ENCODE measurements at regions not wholly inside any gene's neighbourhood (a gene's known extent, or its start where the extent isn't known, plus 50 kb on each side); places are given as distances from the start of the nearest gene placed in this dataset.

DNA sequence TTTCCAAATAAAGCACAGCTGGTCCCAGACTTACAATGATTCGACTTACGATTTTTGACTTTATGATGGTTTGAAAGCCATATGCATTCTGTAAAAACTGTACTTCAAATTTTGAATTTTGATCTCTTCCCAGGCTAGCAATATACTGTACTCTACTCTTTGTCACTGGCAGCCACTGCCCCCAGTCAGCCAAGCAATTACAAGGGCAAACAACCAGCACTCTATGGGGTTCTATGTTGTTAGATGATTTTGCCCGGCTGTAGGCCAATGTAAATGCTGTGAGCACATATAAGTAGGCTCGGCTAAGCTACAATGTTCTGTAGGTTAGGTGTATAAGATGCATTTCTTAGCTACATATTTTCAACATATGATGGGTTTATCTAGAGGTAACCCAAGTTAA is 217.3 kb downstream of the RAB38 start:
- no peak for DNase-seq (ENCODE audit: low read depth in 6 of 9, low spot score in 9 of 9)
- H3K4me1 ChIP-seq (ENCODE audit: control insufficient read depth in 2 of 2, insufficient read depth in 2 of 2, low read length in 2 of 2) = no peaks in the 10 kb centered on the region
- WGBS = 98% methylated on average over 4 of the region's 4 CpGs
- no peaks in the 10 kb centered on the region for H3K9me3 ChIP-seq (ENCODE audit: control insufficient read depth in 2 of 2, insufficient read depth in 1 of 2, low read length in 1 of 2)
- no peak overlapping the region for H3K27ac ChIP-seq (ENCODE audit: low read depth in 1 of 2, low read length in 1 of 2)
- H3K27me3 ChIP-seq (ENCODE audit: control insufficient read depth in 2 of 2, insufficient read depth in 1 of 2, low read length in 1 of 2) = no peaks in the 10 kb centered on the region
- no peaks in the 10 kb centered on the region for H3K36me3 ChIP-seq (ENCODE audit: control insufficient read depth in 2 of 2, insufficient read depth in 2 of 2, low read length in 1 of 2)
- H3K4me3 ChIP-seq (ENCODE audit: low read length in 2 of 2) = no peak overlapping the region

GRCh38 chr11:87954476-87954875 is 220.8 kb downstream of the RAB38 start:
- 19% methylated on average over 4 of the region's 4 CpGs for WGBS
- H3K9me3 ChIP-seq (ENCODE audit: control insufficient read depth in 2 of 2, insufficient read depth in 1 of 2, low read length in 1 of 2) = no peaks in the 10 kb centered on the region
- DNase-seq (ENCODE audit: low read depth in 6 of 9, low spot score in 9 of 9) = no peak
- H3K4me1 ChIP-seq (ENCODE audit: control insufficient read depth in 2 of 2, insufficient read depth in 2 of 2, low read length in 2 of 2) = no peaks in the 10 kb centered on the region
- no peaks in the 10 kb centered on the region for H3K27me3 ChIP-seq (ENCODE audit: control insufficient read depth in 2 of 2, insufficient read depth in 1 of 2, low read length in 1 of 2)
- no peak overlapping the region for H3K4me3 ChIP-seq (ENCODE audit: low read length in 2 of 2)
- H3K36me3 ChIP-seq (ENCODE audit: control insufficient read depth in 2 of 2, insufficient read depth in 2 of 2, low read length in 1 of 2) = no peaks in the 10 kb centered on the region
- no peak overlapping the region for H3K27ac ChIP-seq (ENCODE audit: low read depth in 1 of 2, low read length in 1 of 2)

GRCh38 chr11:87942786-87943185 is 232.5 kb downstream of the RAB38 start:
- no peak for DNase-seq (ENCODE audit: low read depth in 6 of 9, low spot score in 9 of 9)
- Histone ChIP-seq H3K36me3 (ENCODE audit: control insufficient read depth in 2 of 2, insufficient read depth in 2 of 2, low read length in 1 of 2) (no peaks in the 10 kb centered on the region), H3K4me3 (ENCODE audit: low read length in 2 of 2) (no peak overlapping the region), H3K27me3 (ENCODE audit: control insufficient read depth in 2 of 2, insufficient read depth in 1 of 2, low read length in 1 of 2) (no peaks in the 10 kb centered on the region), H3K4me1 (ENCODE audit: control insufficient read depth in 2 of 2, insufficient read depth in 2 of 2, low read length in 2 of 2) (no peaks in the 10 kb centered on the region), H3K9me3 (ENCODE audit: control insufficient read depth in 2 of 2, insufficient read depth in 1 of 2, low read length in 1 of 2) (no peaks in the 10 kb centered on the region), H3K27ac (ENCODE audit: low read depth in 1 of 2, low read length in 1 of 2) (no peak overlapping the region)
- WGBS = 94% methylated on average over 4 of the region's 4 CpGs

GRCh38 chr11:87934182-87934581 is 241.1 kb downstream of the RAB38 start:
- H3K9me3 ChIP-seq (ENCODE audit: control insufficient read depth in 2 of 2, insufficient read depth in 1 of 2, low read length in 1 of 2) = no peaks in the 10 kb centered on the region
- DNase-seq (ENCODE audit: low read depth in 6 of 9, low spot score in 9 of 9) = no peak
- H3K36me3 ChIP-seq (ENCODE audit: control insufficient read depth in 2 of 2, insufficient read depth in 2 of 2, low read length in 1 of 2) = no peaks in the 10 kb centered on the region
- no peak overlapping the region for H3K4me3 ChIP-seq (ENCODE audit: low read length in 2 of 2)
- no peak overlapping the region for H3K27ac ChIP-seq (ENCODE audit: low read depth in 1 of 2, low read length in 1 of 2)
- H3K27me3 ChIP-seq (ENCODE audit: control insufficient read depth in 2 of 2, insufficient read depth in 1 of 2, low read length in 1 of 2) = no peaks in the 10 kb centered on the region
- H3K4me1 ChIP-seq (ENCODE audit: control insufficient read depth in 2 of 2, insufficient read depth in 2 of 2, low read length in 2 of 2) = no peaks in the 10 kb centered on the region
- WGBS = 85% methylated on average over 2 of the region's 2 CpGs

DNA sequence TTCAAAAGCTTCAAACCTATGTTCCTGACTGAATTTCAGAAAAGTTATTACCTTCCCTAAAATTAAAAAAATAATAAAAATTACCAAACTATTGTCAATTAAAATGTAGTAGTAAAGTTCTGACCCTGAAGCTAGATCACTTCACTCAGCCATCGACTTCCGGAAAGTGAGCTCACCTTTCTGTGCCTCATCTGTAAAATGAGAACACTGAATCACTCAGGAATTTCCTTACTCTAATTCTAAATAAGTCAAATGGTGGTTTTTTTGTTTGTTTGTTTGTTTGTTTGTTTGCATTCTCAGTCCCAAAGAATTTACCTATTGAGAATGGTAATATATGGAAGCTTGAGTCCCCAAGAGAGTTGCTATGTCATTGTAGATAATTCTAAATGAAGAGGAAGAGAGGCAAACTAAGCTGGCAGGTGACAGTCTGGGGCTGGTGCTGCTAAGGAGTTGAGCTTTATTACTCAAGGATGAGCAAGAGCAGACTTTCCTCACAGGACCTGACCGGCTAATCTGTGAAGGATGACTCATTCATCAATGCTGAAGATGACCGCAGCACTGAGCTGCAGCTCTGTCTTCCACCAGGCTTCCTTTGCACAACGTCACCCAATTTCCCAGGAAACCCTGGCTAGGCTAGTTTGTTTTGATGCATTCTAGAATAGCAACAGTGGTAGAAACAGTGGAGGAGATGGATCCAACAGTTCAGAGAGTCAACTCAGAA is 248.8 kb downstream of the RAB38 start:
- no peak overlapping the region for H3K27ac ChIP-seq (ENCODE audit: low read depth in 1 of 2, low read length in 1 of 2)
- no peak for DNase-seq (ENCODE audit: low read depth in 6 of 9, low spot score in 9 of 9)
- 92% methylated on average over 5 of the region's 5 CpGs for WGBS
- no peak overlapping the region for H3K4me3 ChIP-seq (ENCODE audit: low read length in 2 of 2)
- H3K27me3 ChIP-seq (ENCODE audit: control insufficient read depth in 2 of 2, insufficient read depth in 1 of 2, low read length in 1 of 2) = no peaks in the 10 kb centered on the region
- H3K9me3 ChIP-seq (ENCODE audit: control insufficient read depth in 2 of 2, insufficient read depth in 1 of 2, low read length in 1 of 2) = no peaks in the 10 kb centered on the region
- no peaks in the 10 kb centered on the region for H3K36me3 ChIP-seq (ENCODE audit: control insufficient read depth in 2 of 2, insufficient read depth in 2 of 2, low read length in 1 of 2)
- no peaks in the 10 kb centered on the region for H3K4me1 ChIP-seq (ENCODE audit: control insufficient read depth in 2 of 2, insufficient read depth in 2 of 2, low read length in 2 of 2)

- Histone ChIP-seq H3K4me1 (ENCODE audit: control insufficient read depth in 2 of 2, insufficient read depth in 2 of 2, low read length in 2 of 2) (no peaks in the 10 kb centered on the region), H3K27me3 (ENCODE audit: control insufficient read depth in 2 of 2, insufficient read depth in 1 of 2, low read length in 1 of 2) (no peaks in the 10 kb centered on the region), H3K4me3 (ENCODE audit: low read length in 2 of 2) (no peak overlapping the region), H3K36me3 (ENCODE audit: control insufficient read depth in 2 of 2, insufficient read depth in 2 of 2, low read length in 1 of 2) (no peaks in the 10 kb centered on the region), H3K9me3 (ENCODE audit: control insufficient read depth in 2 of 2, insufficient read depth in 1 of 2, low read length in 1 of 2) (no peaks in the 10 kb centered on the region), H3K27ac (ENCODE audit: low read depth in 1 of 2, low read length in 1 of 2) (no peak overlapping the region)
- DNase-seq (ENCODE audit: low read depth in 6 of 9, low spot score in 9 of 9) = no peak
- 79% methylated on average over 1 of the region's 1 CpG for WGBS
Observed at GRCh38 chr11:87924125-87924524, 251.1 kb downstream of the RAB38 start.

DNA sequence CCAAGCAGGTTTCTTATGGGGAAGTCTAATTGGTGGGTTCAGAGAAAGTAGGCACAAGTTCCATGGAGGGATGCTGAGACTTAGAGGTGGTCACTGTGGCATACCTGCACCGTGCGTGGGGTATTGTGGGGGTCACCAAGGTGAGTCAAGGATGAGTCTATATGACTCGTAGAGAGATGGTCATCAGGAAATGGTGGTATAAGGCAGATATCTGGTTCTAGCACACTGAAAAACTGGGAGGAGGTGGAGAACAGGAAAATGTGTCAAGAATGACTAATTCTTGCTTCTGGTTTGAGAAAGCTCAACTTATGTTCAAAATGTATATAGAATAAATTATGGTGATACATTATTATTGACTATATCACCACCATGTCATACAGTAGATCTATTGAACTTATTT is 258.1 kb downstream of the RAB38 start:
- DNase-seq (ENCODE audit: low read depth in 6 of 9, low spot score in 9 of 9) = no peak
- Histone ChIP-seq H3K9me3 (ENCODE audit: control insufficient read depth in 2 of 2, insufficient read depth in 1 of 2, low read length in 1 of 2) (no peaks in the 10 kb centered on the region), H3K36me3 (ENCODE audit: control insufficient read depth in 2 of 2, insufficient read depth in 2 of 2, low read length in 1 of 2) (no peaks in the 10 kb centered on the region), H3K4me3 (ENCODE audit: low read length in 2 of 2) (no peak overlapping the region), H3K27ac (ENCODE audit: low read depth in 1 of 2, low read length in 1 of 2) (no peak overlapping the region), H3K27me3 (ENCODE audit: control insufficient read depth in 2 of 2, insufficient read depth in 1 of 2, low read length in 1 of 2) (no peaks in the 10 kb centered on the region), H3K4me1 (ENCODE audit: control insufficient read depth in 2 of 2, insufficient read depth in 2 of 2, low read length in 2 of 2) (no peaks in the 10 kb centered on the region)
- WGBS = 94% methylated on average over 3 of the region's 3 CpGs

GRCh38 chr11:87909178-87909577 is 266.1 kb downstream of the RAB38 start:
- DNase-seq (ENCODE audit: low read depth in 6 of 9, low spot score in 9 of 9) = no peak
- Histone ChIP-seq H3K36me3 (ENCODE audit: control insufficient read depth in 2 of 2, insufficient read depth in 2 of 2, low read length in 1 of 2) (no peaks in the 10 kb centered on the region), H3K4me3 (ENCODE audit: low read length in 2 of 2) (no peak overlapping the region), H3K9me3 (ENCODE audit: control insufficient read depth in 2 of 2, insufficient read depth in 1 of 2, low read length in 1 of 2) (no peaks in the 10 kb centered on the region), H3K27ac (ENCODE audit: low read depth in 1 of 2, low read length in 1 of 2) (no peak overlapping the region), H3K27me3 (ENCODE audit: control insufficient read depth in 2 of 2, insufficient read depth in 1 of 2, low read length in 1 of 2) (no peaks in the 10 kb centered on the region), H3K4me1 (ENCODE audit: control insufficient read depth in 2 of 2, insufficient read depth in 2 of 2, low read length in 2 of 2) (no peaks in the 10 kb centered on the region)
- WGBS = 83% methylated on average over 2 of the region's 2 CpGs

- no peak for DNase-seq (ENCODE audit: low read depth in 6 of 9, low spot score in 9 of 9)
- H3K27ac ChIP-seq (ENCODE audit: low read depth in 1 of 2, low read length in 1 of 2) = no peak overlapping the region
- H3K9me3 ChIP-seq (ENCODE audit: control insufficient read depth in 2 of 2, insufficient read depth in 1 of 2, low read length in 1 of 2) = no peaks in the 10 kb centered on the region
- 87% methylated on average over 1 of the region's 1 CpG for WGBS
- H3K4me3 ChIP-seq (ENCODE audit: low read length in 2 of 2) = no peak overlapping the region
- no peaks in the 10 kb centered on the region for H3K36me3 ChIP-seq (ENCODE audit: control insufficient read depth in 2 of 2, insufficient read depth in 2 of 2, low read length in 1 of 2)
- H3K4me1 ChIP-seq (ENCODE audit: control insufficient read depth in 2 of 2, insufficient read depth in 2 of 2, low read length in 2 of 2) = no peaks in the 10 kb centered on the region
- H3K27me3 ChIP-seq (ENCODE audit: control insufficient read depth in 2 of 2, insufficient read depth in 1 of 2, low read length in 1 of 2) = no peaks in the 10 kb centered on the region
Observed at GRCh38 chr11:87908086-87908485, 267.2 kb downstream of the RAB38 start.
